GM19238 (cell line): ENCODE measurements at regions not wholly inside any gene's neighbourhood (a gene's known extent, or its start where the extent isn't known, plus 50 kb on each side); places are given as distances from the start of the nearest gene placed in this dataset.
"Not testable (repeated sequence)": the region's sequence is repeated elsewhere in the genome, so short reads cannot be mapped to it uniquely, and the experiment has no call there.

ENCODE experiments used
- DNase-seq: peaks from one replicate; pipeline ENCODE4 v3.0.0; 2011; ENCODE audit warnings: low spot score; ENCODE audit not compliant: insufficient read length

DNA sequence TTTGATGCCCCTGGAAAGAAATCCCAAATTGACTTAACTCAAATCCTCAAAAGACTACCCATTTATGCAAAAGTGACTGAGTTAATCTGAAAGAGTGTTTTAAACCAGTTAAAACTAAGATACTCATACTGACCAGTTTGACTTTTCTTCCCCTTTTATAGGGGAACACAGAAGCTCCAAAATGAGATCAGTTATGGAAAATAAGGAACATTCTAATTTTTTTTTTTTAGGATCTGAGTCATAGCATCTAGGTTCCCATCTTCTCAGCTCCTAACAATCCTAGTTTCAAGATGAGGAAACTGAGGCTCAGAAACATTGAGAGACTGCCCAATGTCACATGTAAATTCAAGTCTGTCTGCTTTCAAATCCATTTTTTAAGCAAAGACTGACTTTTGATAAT, 231.1 kb upstream of the RUNX1 start:
- no peak for DNase-seq

DNA sequence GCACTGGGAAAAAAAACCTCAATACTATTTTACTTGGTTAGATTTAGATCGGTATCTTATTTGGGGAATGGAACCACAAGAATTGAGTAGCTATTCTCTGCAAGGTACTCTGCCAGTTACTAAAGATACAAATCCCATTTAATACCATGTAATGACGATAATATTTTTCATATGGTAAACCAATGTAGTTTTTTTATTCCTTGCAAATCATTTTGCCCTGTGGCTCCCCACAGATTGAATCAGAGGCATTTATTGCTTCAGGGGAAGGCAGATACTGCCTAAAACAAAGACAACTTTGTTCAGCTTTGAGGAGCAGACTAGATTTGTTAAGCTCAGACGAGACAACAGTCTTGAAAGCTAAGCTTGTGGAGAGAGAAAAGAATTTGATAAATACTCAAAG, 226.7 kb upstream of the RUNX1 start:
- DNase-seq, result no peak

DNA sequence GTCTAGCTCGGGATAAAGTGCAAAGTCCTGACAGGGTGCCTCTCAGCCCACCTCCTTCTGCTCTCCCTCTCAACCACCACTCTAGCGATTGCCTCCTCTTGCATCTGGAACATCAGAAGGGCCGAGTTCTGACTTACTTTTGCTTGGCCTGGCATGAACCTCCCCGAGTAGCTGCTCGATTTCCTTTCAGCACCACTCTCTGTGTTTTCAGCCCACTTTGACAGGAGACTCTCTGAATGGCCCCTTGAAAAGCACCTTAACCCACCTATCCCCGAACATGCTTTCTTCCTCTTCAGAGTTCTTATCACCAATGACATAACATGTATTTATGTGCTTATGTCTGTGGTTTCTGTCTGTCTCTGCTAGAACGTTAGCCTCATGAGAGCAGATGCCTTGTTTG, 225.8 kb upstream of the RUNX1 start:
- DNase-seq, result no peak

DNA sequence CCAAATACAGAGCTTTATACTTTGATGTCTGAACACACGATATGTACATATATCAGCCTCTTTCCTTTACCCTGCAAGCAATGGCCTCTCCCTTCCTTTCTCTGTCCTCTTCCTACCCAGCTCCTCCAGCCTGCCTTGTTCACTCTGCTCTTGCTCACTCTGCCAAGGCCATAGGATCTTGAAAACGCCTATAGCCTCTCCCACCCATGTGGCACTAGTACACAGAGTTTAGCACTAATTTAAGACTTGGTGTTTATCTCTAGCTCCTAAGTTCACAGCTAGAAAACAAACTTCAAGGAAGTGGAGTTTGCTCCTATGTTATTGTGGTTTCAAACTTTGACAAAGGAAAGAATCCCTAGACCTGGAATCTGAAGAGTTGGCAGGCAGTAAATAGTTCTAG, 225.0 kb upstream of the RUNX1 start:
- no peak for DNase-seq

DNA sequence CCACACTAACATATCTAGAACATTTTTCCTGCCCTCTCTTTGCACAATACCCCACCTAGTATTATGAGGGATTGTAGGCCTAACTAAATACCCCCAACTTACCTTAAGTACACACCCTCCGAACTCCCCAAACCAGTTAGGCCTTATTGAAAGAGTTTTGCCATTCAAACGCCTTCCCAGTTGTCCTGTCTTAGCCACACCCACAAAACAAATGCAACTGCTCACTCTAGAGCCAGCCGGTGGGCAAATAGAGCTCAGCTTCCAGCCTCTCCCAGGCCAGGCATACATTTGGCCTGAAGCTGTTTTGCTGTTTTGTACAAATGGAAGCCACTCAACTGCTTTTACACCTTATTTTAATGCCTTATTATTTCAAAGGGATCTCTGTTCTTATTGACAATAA, 224.2 kb upstream of the RUNX1 start:
- no peak for DNase-seq

DNA sequence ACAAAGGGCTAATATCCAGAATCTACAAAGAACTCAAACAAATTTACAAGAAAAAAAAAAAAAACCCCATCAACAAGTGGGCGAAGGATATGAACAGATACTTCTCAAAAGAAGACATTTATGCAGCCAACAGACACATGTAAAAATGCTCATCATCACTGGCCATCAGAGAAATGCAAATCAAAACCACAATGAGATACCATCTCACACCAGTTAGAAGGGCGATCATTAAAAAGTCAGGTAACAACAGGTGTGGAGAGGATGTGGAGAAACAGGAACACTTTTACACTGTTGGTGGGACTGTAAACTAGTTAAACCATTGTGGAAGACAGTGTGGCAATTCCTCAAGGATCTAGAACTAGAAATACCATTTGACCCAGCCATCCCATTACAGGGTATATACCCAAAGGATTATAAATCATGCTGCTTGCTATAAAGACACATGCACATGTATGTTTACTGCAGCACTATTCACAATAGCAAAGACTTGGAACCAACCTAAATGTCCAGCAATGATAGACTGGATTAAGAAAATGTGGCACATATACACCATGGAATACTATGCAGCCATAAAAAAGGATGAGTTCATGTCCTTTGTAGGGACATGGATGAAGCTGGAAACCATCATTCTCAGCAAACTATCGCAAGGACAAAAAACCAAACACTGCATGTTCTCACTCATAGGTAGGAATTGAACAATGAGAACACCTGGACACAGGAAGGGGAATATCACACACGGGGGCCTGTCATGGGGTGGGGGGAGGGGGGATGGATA, 222.4 kb upstream of the RUNX1 start:
- DNase-seq, result not testable (repeated sequence)

DNA sequence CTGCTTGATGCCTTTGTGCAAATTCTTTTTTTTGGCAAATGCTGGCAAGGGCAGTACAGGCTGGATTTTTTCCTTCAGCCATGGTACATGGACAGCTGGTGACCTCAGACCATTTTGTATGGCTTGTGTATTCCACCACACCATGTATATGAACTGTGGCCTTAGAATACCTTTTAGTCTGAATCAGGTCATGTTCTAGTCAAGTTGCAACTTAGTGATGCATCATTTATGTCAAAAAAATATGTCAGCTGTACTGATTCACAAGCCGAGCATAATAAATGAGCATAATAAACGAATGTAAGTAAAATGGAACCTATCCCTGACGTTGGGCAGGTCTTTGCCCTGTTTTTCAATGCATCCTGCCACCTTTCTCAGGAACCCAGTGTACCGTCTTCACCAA, 219.7 kb upstream of the RUNX1 start:
- no peak for DNase-seq

DNA sequence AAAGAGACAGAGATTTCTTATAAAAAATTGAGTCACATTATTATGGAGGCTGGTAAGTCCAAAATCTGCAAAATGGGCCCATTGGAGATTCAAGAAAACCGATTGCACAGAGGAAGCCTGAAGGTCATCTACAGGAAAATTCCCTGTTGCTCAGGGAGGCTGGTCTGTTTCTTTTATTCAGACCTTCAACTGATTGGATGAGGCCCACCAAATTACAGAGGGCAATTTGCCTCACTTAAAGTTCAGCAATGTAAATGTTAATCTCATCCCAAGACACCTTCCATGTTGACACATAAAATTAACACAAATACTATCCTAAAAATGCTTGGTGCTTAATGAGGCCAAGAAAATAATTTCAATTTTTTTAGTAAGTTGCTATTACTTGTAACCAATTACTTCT, 219.2 kb upstream of the RUNX1 start:
- no peak for DNase-seq

DNA sequence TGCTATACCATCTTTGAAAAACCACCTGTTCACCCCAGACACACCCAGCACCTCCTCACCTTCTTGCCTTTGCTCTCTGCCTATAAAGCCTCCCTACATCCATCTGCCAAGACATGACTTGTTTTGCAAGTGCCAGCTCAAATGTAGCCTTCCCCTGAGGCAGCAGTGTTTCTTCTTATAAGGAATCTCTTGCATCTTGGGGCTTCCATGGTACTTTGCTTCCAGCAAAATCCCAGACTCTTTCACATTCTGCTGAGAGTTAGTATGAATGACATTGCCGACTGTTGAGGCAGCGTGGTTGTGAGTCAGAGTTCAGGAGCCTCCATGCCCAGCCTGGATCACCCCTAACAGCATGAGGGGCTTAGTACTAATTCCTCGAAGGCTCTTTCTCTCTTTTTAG, 217.4 kb upstream of the RUNX1 start:
- no peak for DNase-seq

DNA sequence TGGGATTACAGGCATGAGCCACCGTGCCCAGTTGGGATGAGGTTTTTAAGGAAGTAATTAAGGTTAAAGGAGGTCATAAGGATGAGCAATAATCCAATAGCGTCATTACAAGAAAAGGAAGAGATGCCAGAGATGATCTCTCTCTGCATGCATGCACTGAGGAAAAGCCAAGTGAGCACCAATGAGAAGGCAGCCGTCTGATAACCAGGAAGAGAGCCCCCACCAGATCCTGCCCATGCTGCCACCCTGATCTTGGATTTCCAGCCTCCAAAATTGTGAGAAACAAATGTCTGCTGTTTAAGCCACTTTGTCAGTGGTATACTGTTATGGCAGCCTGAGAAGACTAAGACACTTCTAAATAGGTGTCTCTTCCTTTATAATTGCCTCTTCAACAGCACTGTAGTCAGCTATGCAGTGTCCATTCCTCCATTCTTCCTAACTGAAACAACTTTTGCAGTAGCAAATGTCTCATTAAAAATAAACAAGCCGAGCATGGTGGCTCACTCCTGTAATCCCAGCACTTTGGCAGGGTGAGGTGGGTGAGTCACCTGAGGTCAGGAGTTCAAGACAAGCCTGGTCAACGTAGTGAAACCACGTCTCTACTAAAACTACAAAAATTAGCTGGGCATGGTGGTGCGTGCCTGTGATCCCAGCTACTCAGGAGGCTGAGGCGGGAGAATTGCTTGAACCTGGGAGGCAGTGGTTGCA, 216.2 kb upstream of the RUNX1 start:
- DNase-seq, result no peak

DNA sequence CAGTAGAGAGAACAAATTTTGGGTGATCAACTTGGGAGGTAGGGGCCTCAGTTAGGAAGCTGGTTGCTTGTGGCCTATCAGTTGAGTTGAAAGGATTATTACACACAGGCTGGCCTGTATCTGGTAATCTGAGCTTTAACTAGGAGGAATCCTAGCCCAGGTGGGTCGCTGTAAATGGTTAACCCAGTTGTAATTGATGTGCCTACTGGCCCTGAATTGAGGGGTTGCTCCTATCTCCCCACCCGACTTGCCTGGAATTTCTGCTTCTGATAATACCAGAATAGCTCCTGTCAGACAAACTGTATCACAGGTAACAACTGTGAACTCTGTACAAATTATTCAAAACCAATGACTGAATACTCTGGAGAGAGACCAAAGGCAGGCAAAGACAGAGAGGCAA, 210.4 kb upstream of the RUNX1 start:
- no peak for DNase-seq

DNA sequence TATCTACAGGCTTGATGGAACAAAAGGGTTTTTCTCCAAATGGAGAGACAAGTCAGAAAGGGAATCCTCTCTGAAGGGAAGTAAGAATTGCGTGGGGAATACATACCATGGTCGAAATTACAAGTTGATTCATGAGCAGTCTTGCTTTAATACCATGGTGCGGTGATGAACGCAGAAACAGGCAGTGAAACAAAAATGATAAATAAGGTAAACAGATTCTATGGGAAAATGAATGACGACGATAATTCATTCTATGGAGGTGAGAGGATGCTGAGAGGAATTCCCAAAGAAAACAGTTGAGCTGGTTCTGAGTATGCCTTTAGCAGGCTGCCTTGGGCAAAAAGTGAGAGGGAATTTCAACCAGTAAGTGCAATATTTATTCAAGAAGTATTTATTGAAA, 209.4 kb upstream of the RUNX1 start:
- no peak for DNase-seq

DNA sequence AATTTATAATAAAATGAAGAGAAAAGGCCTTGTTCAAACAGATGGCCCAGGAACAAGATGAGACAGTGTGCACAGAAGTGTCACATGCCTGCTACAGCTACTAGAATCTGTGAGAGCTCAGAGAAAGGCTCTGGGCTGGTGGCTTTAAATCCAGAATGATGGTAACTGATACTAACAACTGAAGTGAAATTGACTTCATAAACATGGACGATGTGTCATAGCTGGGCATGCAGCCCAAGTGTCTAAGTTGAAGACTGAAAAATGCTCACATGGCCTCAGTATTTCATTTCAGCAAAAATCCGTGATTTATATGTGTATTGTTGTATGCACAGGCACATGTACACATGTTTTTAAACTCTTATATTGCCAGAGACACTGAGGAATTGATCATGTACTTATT, 208.3 kb upstream of the RUNX1 start:
- DNase-seq, result no peak

DNA sequence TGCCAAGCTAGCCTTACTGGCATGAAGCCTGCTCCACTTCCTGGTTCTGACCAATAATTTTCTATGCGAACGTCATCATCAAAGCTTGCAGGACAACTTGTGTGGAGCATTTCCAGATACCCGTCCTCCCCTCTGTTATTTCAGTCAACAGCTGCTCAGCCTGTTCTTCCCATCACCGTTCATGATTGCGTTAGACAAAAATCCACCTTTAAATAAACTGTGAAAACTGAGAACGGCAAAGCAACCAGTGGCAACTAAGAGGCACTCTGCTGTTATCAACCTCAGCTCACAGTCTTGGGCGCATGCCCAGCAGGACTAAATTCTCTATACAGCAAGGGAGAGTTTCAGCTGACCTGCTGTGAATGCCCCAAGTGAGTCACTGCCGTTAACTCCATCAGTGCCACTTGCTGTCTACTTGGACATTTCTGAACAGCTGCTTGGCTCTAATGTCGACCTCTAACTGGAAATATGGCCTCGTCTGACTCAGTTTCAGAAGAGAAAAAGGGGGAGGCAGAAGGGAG, 207.4 kb upstream of the RUNX1 start:
- DNase-seq, result no peak

DNA sequence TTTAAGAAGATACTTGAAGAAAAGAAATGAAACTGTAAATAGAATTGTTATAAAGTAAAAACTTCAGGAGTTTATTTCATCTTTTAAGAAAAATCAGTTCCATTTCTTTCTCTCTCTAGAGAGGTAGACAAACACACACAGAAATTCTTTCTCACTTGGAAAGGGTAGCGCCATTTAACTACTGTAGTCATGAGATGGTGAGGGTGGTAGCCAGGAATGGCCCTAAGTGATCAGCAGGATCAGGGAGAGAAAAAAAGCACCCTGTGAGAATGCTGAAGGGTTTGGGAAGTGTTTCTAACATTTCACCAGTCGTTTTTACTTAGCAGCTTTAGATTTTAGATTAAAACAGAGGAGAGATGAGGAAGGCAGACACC, 205.7 kb upstream of the RUNX1 start:
- DNase-seq, result no peak

DNA sequence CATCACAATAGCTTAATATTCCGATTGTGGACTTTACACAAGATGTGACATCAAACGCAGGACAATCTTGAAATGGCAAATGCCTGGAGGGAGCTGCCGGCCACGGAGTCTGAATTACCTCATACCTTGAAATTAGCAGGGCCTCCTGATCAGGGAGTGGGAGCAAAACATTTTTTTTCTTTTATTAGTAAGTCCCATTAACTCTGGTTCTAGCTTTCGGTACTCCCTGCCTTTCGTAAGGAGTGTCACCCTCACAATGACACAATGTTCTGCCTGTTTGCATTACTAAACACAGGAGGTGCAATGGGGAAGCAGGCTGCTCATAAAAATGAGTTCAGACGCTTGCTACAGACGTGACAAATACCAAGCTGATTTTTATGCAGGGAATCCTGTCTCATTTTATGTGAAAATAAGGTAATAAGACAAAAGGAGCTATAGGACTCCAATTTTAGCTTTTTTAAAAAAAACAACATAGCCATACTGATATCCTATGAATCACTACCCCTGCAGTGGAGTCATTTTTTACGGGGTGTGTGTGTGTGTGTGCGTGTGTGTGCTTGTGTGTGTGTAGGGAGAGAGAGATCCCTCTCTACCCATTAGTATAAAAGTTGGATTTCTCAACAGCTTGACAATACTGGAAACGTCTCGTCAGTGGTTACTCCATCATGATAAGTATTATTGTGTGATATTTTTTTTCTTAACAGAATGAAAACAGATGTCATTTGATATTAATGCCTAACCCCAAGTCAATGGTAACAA, 205.1 kb upstream of the RUNX1 start:
- no peak for DNase-seq

DNA sequence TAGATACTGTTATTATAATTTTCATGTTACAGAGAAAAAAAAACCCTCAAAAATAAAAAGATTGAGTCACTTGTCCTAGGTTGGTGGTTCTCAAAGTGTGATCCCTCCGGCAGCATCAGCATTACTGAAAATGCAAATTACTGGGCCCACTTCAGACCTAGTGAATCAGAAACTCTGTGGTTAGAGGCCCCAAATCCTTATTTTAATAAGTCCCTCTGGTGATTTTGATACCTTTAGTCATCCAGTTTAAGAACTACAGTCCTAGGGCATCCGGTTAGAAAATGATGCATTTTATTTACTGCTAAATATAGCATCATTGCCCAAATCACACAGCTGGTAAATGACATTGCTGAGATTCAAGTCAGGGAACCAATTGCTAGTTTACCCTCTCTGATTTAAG, 203.7 kb upstream of the RUNX1 start:
- DNase-seq, result no peak

DNA sequence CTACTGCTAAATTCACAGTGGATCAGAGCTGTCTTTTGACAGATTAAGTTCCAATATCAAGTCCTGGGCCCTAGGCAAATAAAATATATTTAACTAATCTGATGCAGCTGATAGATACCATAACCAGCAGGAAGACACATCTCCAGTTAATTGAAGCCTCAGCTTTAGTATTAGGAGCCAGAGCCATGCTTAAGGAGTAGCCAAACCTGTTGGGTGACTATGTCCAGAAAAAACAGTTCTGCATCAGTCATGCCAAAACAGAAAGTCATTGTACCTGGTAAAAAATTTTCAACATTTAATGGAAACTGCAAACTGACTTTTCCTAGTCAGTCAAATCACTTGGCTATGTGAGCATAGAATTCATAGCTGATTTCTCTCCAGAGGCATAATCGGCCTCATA, 200.5 kb upstream of the RUNX1 start:
- DNase-seq, result no peak

DNA sequence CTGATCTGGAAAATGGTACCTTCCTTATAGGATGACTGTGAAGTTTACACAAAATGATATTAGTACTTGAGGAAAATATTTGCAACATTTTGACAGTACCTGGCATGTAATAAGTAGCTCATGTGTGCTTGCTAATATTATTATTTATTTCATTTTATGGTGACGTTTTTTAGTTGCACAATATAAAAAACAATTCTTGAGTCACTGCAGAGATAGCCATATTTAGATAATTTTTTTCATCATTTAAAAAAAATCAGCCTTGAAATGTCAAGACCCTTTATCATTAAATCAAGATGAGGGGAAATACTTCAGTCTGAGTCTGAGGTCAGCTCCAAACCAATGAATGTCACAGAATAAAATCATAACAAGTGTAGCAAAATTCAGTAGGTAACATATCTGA, 196.8 kb upstream of the RUNX1 start:
- no peak for DNase-seq

DNA sequence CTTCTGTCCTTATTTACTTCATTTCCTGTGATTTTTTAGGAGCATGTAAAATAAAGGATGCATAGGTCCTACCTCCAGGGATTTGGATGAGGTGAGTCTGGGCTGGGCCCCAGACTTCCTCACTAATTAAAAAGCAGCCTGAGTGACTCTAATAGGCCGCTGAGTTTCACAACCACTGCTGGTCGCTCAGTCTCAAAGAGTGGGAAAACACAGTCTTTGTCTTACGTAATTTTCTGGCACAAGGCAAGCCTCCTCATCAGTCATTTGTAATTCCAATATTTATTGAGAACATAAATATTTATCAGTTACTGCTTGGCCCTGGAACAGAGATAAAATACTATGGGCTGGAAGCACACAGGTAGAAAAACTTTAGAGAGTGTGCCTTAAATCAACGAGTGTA, 195.4 kb upstream of the RUNX1 start:
- DNase-seq, result no peak

DNA sequence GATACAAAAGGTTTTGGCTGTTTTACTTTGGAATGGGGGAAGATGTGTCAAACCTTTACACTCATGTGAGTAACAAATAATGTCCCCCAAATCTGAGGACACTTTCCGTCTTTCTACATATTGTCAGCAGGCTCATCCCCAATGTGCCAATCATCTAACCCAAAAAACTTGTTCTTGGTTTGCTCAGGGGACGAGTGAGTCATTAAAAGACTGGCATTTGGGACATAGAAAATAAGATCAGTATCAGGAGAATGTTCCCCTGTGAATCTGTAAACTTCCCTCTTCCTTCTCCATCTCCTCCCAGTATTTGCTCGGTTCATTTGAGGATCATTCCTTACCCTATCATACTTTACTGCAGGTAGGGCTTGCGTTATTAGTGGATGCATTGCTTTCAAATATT, 194.1 kb upstream of the RUNX1 start:
- no peak for DNase-seq

DNA sequence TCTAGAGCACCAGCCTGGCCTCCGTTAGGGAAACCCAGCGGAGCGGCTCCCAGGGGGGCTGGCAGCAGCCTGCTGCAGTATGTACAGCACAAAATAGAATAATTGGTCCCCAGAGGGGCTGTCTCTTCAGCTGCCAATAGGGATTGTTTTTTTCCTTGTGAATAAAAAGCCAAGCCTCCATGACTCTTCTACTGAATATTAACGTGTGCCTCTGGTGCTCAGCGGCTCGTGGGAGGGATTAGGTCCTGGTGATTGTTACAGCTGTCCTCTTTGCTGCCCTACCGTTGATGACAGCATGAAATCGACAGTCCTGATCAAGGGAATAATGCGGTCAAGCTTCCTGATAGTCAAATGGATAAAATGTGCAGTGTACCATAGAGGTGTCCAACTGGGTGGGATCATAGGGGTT, 190.7 kb upstream of the RUNX1 start:
- DNase-seq, result no peak
